ENCODE measurements at regions not wholly inside any gene's neighbourhood (a gene's known extent, or its start where the extent isn't known, plus 50 kb on each side); places are given as distances from the start of the nearest gene placed in this dataset.

DNA sequence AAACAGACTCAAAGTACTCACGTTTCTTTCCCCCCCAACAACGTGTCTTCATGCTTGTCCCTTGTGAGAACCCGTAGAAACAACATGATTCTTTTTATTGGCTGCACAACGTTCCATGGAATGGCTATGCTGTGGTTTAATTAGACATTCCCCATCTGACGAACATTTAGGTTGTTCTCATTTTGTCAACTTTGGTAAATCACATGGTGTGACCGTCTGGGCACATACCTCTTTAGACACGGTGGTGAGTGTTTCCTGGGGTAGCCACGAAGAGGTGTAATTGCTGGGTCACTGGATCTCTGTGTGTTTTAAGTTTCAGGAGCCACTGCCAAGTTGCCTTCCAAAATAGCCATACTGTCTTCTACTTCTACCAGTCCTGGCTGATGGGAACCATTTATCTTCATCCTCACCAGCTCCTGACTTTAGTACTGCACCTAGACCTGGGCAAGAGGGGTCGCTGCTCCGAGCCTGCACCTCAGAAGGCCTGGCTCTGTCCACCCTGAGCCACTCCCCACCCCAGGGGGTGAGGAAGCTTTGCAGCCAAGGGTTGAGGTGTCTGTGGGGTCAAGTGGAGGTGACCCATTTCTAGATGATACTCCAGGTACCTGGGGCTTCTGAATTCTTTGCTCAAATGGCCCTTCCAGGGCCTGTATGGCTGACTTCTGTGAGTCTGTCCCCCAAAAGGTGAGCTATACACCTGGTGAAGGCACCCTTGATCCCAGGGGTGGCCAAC is 84.7 kb downstream of the IRX5 start:
- TF ChIP-seq POLR2A (IDR thresholded peaks at IDR 0.05): no peak
- TF ChIP-seq, protein P1, sequence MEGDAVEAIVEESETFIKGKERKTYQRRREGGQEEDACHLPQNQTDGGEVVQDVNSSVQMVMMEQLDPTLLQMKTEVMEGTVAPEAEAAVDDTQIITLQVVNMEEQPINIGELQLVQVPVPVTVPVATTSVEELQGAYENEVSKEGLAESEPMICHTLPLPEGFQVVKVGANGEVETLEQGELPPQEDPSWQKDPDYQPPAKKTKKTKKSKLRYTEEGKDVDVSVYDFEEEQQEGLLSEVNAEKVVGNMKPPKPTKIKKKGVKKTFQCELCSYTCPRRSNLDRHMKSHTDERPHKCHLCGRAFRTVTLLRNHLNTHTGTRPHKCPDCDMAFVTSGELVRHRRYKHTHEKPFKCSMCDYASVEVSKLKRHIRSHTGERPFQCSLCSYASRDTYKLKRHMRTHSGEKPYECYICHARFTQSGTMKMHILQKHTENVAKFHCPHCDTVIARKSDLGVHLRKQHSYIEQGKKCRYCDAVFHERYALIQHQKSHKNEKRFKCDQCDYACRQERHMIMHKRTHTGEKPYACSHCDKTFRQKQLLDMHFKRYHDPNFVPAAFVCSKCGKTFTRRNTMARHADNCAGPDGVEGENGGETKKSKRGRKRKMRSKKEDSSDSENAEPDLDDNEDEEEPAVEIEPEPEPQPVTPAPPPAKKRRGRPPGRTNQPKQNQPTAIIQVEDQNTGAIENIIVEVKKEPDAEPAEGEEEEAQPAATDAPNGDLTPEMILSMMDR (IDR thresholded peaks at IDR 0.05): no peak
